HUES6 (cell line): ENCODE measurements at regions not wholly inside any gene's neighbourhood (a gene's known extent, or its start where the extent isn't known, plus 50 kb on each side); places are given as distances from the start of the nearest gene placed in this dataset.

Experiments
- H3K27ac ChIP-seq: 2 replicates; pipeline ENCODE4 v1.7.0; 2013; ENCODE audit warnings: low read depth, mild to moderate bottlenecking, low read length, inconsistent platforms
- H3K27me3 ChIP-seq: 2 replicates; pipeline ENCODE4 v1.6.1; 2013; ENCODE audit warnings: low read length; ENCODE audit not compliant: control insufficient read depth, insufficient read depth
- H3K36me3 ChIP-seq: 2 replicates; pipeline ENCODE4 v1.6.1; 2013; ENCODE audit warnings: low read length; ENCODE audit not compliant: control insufficient read depth, insufficient read depth
- H3K4me1 ChIP-seq: 2 replicates; pipeline ENCODE4 v1.6.1; 2013; ENCODE audit warnings: low read length; ENCODE audit not compliant: control insufficient read depth, insufficient read depth
- H3K4me3 ChIP-seq: 2 replicates; pipeline ENCODE4 v1.5.1; 2013; ENCODE audit warnings: low read depth, low read length
- H3K9ac ChIP-seq: one replicate; pipeline ENCODE4 v1.6.1; 2013; ENCODE audit warnings: mild to moderate bottlenecking, low read length
- H3K9me3 ChIP-seq: 2 replicates; pipeline ENCODE4 v1.6.1; 2013; ENCODE audit warnings: low read depth, low read length; ENCODE audit not compliant: control insufficient read depth, insufficient read depth

GRCh38 chr18:47727409-47727808, 203.1 kb downstream of the SMAD2 start:
- Histone ChIP-seq H3K9me3 (no peaks in the 10 kb centered on the region), H3K4me1 (no peaks in the 10 kb centered on the region; the same call in 1 of the 2 replicates), H3K4me3 (no peak overlapping the region), H3K27me3 (no peaks in the 10 kb centered on the region), H3K9ac (no peak overlapping the region), H3K36me3 (no peaks in the 10 kb centered on the region), H3K27ac (no peak overlapping the region)

- Histone ChIP-seq H3K4me1 (no peaks in the 10 kb centered on the region; the same call in 1 of the 2 replicates), H3K9ac (no peak overlapping the region), H3K9me3 (no peaks in the 10 kb centered on the region), H3K36me3 (no peaks in the 10 kb centered on the region), H3K27ac (no peak overlapping the region), H3K4me3 (no peak overlapping the region), H3K27me3 (no peaks in the 10 kb centered on the region)
Measured at GRCh38 chr18:47726550-47726949, 203.9 kb downstream of the SMAD2 start.

GRCh38 chr18:47725656-47726055, 204.8 kb downstream of the SMAD2 start:
- H3K36me3 ChIP-seq: no peaks in the 10 kb centered on the region
- H3K9me3 ChIP-seq: no peaks in the 10 kb centered on the region
- H3K27ac ChIP-seq: no peak overlapping the region
- no peak overlapping the region for H3K4me3 ChIP-seq
- H3K9ac ChIP-seq: no peak overlapping the region
- no peaks in the 10 kb centered on the region for H3K27me3 ChIP-seq
- no peaks in the 10 kb centered on the region; the same call in 1 of the 2 replicates for H3K4me1 ChIP-seq

GRCh38 chr18:47724186-47724975, 206.1 kb downstream of the SMAD2 start:
- no peaks in the 10 kb centered on the region for H3K36me3 ChIP-seq
- H3K9ac ChIP-seq: no peak overlapping the region
- no peak overlapping the region for H3K27ac ChIP-seq
- no peaks in the 10 kb centered on the region for H3K27me3 ChIP-seq
- no peaks in the 10 kb centered on the region for H3K9me3 ChIP-seq
- H3K4me3 ChIP-seq: no peak overlapping the region
- H3K4me1 ChIP-seq: no peaks in the 10 kb centered on the region; the same call in 1 of the 2 replicates

GRCh38 chr18:47721876-47722275, 208.6 kb downstream of the SMAD2 start:
- H3K27me3 ChIP-seq: 0 out of 2 replicates have a peak, but pooled peaks cover 3% of the 10 kb centered on the region

GRCh38 chr18:47720741-47721140, 209.7 kb downstream of the SMAD2 start:
- H3K9ac ChIP-seq: no peak overlapping the region
- no peak overlapping the region for H3K27ac ChIP-seq

More at GRCh38 chr18:47721876-47722275, 208.6 kb downstream of the SMAD2 start:
- no peaks in the 10 kb centered on the region for H3K9me3 ChIP-seq
- H3K4me3 ChIP-seq: no peak overlapping the region
- no peaks in the 10 kb centered on the region; the same call in 1 of the 2 replicates for H3K4me1 ChIP-seq
- H3K27ac ChIP-seq: no peak overlapping the region
- H3K36me3 ChIP-seq: no peaks in the 10 kb centered on the region
- H3K9ac ChIP-seq: no peak overlapping the region

GRCh38 chr18:47719096-47719780, 211.2 kb downstream of the SMAD2 start:
- H3K4me3 ChIP-seq: no peak overlapping the region
- H3K9ac ChIP-seq: no peak overlapping the region
- H3K9me3 ChIP-seq: no peaks in the 10 kb centered on the region
- no peaks in the 10 kb centered on the region for H3K4me1 ChIP-seq
- no peaks in the 10 kb centered on the region for H3K36me3 ChIP-seq
- no peak overlapping the region for H3K27ac ChIP-seq
- H3K27me3 ChIP-seq: 0 out of 2 replicates have a peak, but pooled peaks cover 3% of the 10 kb centered on the region

More at GRCh38 chr18:47720741-47721140, 209.7 kb downstream of the SMAD2 start:
- H3K27me3 ChIP-seq: 0 out of 2 replicates have a peak, but pooled peaks cover 3% of the 10 kb centered on the region
- H3K4me1 ChIP-seq: no peaks in the 10 kb centered on the region; the same call in 1 of the 2 replicates
- H3K36me3 ChIP-seq: no peaks in the 10 kb centered on the region
- H3K4me3 ChIP-seq: no peak overlapping the region
- H3K9me3 ChIP-seq: no peaks in the 10 kb centered on the region

- no peak overlapping the region for H3K4me3 ChIP-seq
- H3K36me3 ChIP-seq: no peaks in the 10 kb centered on the region
- H3K4me1 ChIP-seq: no peaks in the 10 kb centered on the region
- H3K27me3 ChIP-seq: 0 out of 2 replicates have a peak, but pooled peaks cover 3% of the 10 kb centered on the region
- H3K9ac ChIP-seq: no peak overlapping the region
- no peaks in the 10 kb centered on the region for H3K9me3 ChIP-seq
- no peak overlapping the region for H3K27ac ChIP-seq
Measured at GRCh38 chr18:47718646-47719045, 211.8 kb downstream of the SMAD2 start.

GRCh38 chr18:47717257-47717656, 213.2 kb downstream of the SMAD2 start:
- no peak overlapping the region for H3K4me3 ChIP-seq
- H3K4me1 ChIP-seq: no peaks in the 10 kb centered on the region
- no peaks in the 10 kb centered on the region for H3K36me3 ChIP-seq
- no peak overlapping the region for H3K9ac ChIP-seq
- H3K27ac ChIP-seq: no peak overlapping the region
- H3K9me3 ChIP-seq: no peaks in the 10 kb centered on the region
- 0 out of 2 replicates have a peak, but pooled peaks cover 3% of the 10 kb centered on the region for H3K27me3 ChIP-seq

GRCh38 chr18:47716632-47717185, 213.8 kb downstream of the SMAD2 start:
- Histone ChIP-seq H3K4me3 (no peak overlapping the region), H3K9me3 (no peaks in the 10 kb centered on the region), H3K9ac (no peak overlapping the region), H3K36me3 (no peaks in the 10 kb centered on the region), H3K27me3 (0 out of 2 replicates have a peak, but pooled peaks cover 3% of the 10 kb centered on the region), H3K27ac (no peak overlapping the region), H3K4me1 (no peaks in the 10 kb centered on the region)

- Histone ChIP-seq H3K4me3 (no peak overlapping the region), H3K27ac (no peak overlapping the region), H3K36me3 (no peaks in the 10 kb centered on the region), H3K9ac (no peak overlapping the region), H3K4me1 (no peaks in the 10 kb centered on the region), H3K9me3 (no peaks in the 10 kb centered on the region), H3K27me3 (no peaks in the 10 kb centered on the region)
Measured at GRCh38 chr18:47710451-47710850, 220.0 kb downstream of the SMAD2 start.
